CD14-positive monocyte (primary cell): ENCODE measurements at regions not wholly inside any gene's neighbourhood (a gene's known extent, or its start where the extent isn't known, plus 50 kb on each side); places are given as distances from the start of the nearest gene placed in this dataset.

ENCODE experiments used
- DNase-seq, 3 donors: peaks; one replicate each; pipeline ENCODE4 v3.0.0-alpha.2; 2011 to 2022
- H2AFZ ChIP-seq: 2 replicates; pipeline ENCODE4 v1.6.0; 2012; ENCODE audit warnings: mild to moderate bottlenecking, low read depth, low read length, inconsistent platforms; ENCODE audit not compliant: insufficient read depth, poor library complexity, severe bottlenecking
- H3K27ac ChIP-seq, 2 donors: 1 replicate in 1 of 2; 2 replicates in 1 of 2; pipeline ENCODE4 v1.5.1; 2012 to 2013; ENCODE audit warnings: low read length in 2 of 2, control low read depth in 1 of 2, inconsistent platforms in 1 of 2, low read depth in 1 of 2, mild to moderate bottlenecking in 1 of 2
- H3K27me3 ChIP-seq, 2 donors: one replicate each; pipeline versions ENCODE4 v1.6.0 to v1.6.1; 2011 to 2013; ENCODE audit warnings: low read length in 2 of 2; ENCODE audit not compliant: control insufficient read depth in 2 of 2, insufficient read depth in 2 of 2
- H3K36me3 ChIP-seq, 2 donors: replicated peaks in 1 of 2; 1 replicate in 1 of 2; 2 replicates in 1 of 2; pipeline versions ENCODE4 v1.5.1 to v1.6.1; 2012 to 2013; ENCODE audit warnings: low read length in 2 of 2, control low read depth in 1 of 2, inconsistent platforms in 1 of 2, mild to moderate bottlenecking in 1 of 2; ENCODE audit not compliant: insufficient read depth in 2 of 2, control insufficient read depth in 1 of 2
- H3K4me1 ChIP-seq, 2 donors: 1 replicate in 1 of 2; 2 replicates in 1 of 2; pipeline versions ENCODE4 v1.5.1 to v1.6.1; 2012 to 2013; ENCODE audit warnings: low read length in 2 of 2, control low read depth in 1 of 2, inconsistent platforms in 1 of 2, mild to moderate bottlenecking in 1 of 2, moderate library complexity in 1 of 2; ENCODE audit not compliant: insufficient read depth in 2 of 2, control insufficient read depth in 1 of 2
- H3K4me2 ChIP-seq: replicated peaks from 2 replicates; pipeline ENCODE3; 2012; ENCODE audit warnings: low read length, moderate library complexity, mild to moderate bottlenecking; ENCODE audit not compliant: poor library complexity, severe bottlenecking; ENCODE audit errors: extremely low read depth
- H3K4me3 ChIP-seq, 3 experiments: fragments of 200-600 bp in 1 of 3; sonication (generic) in 1 of 3; replicated peaks in 1 of 3; 1 replicate in 2 of 3; 2 replicates in 1 of 3; pipeline ENCODE4 v1.5.1; 2011 to 2013; ENCODE audit warnings: low read length in 3 of 3, mild to moderate bottlenecking in 3 of 3, control low read depth in 2 of 3, low read depth in 2 of 3, inconsistent platforms in 1 of 3, moderate library complexity in 1 of 3
- H3K79me2 ChIP-seq: 2 replicates; pipeline ENCODE4 v1.6.0; 2012; ENCODE audit warnings: mild to moderate bottlenecking, control low read depth, inconsistent platforms, low read length, moderate library complexity; ENCODE audit not compliant: insufficient read depth
- H3K9ac ChIP-seq: 2 replicates; pipeline ENCODE4 v1.6.0; 2017; ENCODE audit warnings: low read length, mild to moderate bottlenecking; ENCODE audit not compliant: insufficient read depth, poor library complexity, severe bottlenecking
- H3K9me3 ChIP-seq, 2 donors: replicated peaks in 1 of 2; 1 replicate in 1 of 2; 2 replicates in 1 of 2; pipeline versions ENCODE4 v1.5.1 to v1.6.1; 2012 to 2013; ENCODE audit warnings: low read length in 2 of 2, control low read depth in 1 of 2; ENCODE audit not compliant: control insufficient read depth in 1 of 2, insufficient read depth in 1 of 2
- H4K20me1 ChIP-seq: 2 replicates; pipeline ENCODE4 v1.6.0; 2012; ENCODE audit warnings: mild to moderate bottlenecking, low read length, control low read depth, moderate library complexity; ENCODE audit not compliant: insufficient read depth
- H3K27ac Mint-ChIP-seq, 7 donors: one replicate each; pipeline ENCODE4 v1.8.0; 2020; ENCODE audit warnings: mild to moderate bottlenecking in 7 of 7, mixed read lengths in 7 of 7, moderate library complexity in 6 of 7, inconsistent platforms in 2 of 7
- H3K27me3 Mint-ChIP-seq, 3 donors: one replicate each; pipeline ENCODE4 v1.8.0; 2021 to 2022; ENCODE audit warnings: low read depth in 3 of 3, mild to moderate bottlenecking in 3 of 3, mixed read lengths in 3 of 3, moderate library complexity in 3 of 3, inconsistent platforms in 1 of 3
- H3K36me3 Mint-ChIP-seq, 2 donors: one replicate each; pipeline ENCODE4 v1.8.0; 2020; ENCODE audit warnings: mixed read lengths in 2 of 2, inconsistent platforms in 1 of 2, mild to moderate bottlenecking in 1 of 2
- H3K4me1 Mint-ChIP-seq: one replicate; pipeline ENCODE4 v1.8.0; 2020; ENCODE audit warnings: mild to moderate bottlenecking, mixed read lengths
- H3K4me3 Mint-ChIP-seq, 2 donors: one replicate each; pipeline ENCODE4 v1.8.0; 2020; ENCODE audit warnings: mild to moderate bottlenecking in 2 of 2, mixed read lengths in 2 of 2, moderate library complexity in 1 of 2
- H3K9me3 Mint-ChIP-seq, 7 donors: one replicate each; pipeline ENCODE4 v1.8.0; 2020 to 2022; ENCODE audit warnings: mixed read lengths in 7 of 7, mild to moderate bottlenecking in 6 of 7, moderate library complexity in 6 of 7, inconsistent platforms in 2 of 7
- WGBS: methylation state at CpG from one replicate; pipeline ENCODE4 v1.1.5; 2013; ENCODE audit warnings: missing lambda C conversion rate; ENCODE audit not compliant: insufficient coverage; 5-methylcytosine and 5-hydroxymethylcytosine counted together
- intact Hi-C, 2 donors: fragments of 100-400 bp; cut with micrococcal nuclease; formaldehyde crosslinking; loops; one replicate each; pipeline versions ENCODE4 v1.15.0 to v1.15.1; 2023
- TF ChIP-seq, protein P1 (sequence below): fragments of 200-600 bp; IDR thresholded peaks from one replicate; pipeline ENCODE4 v1.8.0; 2022; ENCODE audit warnings: antibody characterized with exemption, mild to moderate bottlenecking

DNA sequence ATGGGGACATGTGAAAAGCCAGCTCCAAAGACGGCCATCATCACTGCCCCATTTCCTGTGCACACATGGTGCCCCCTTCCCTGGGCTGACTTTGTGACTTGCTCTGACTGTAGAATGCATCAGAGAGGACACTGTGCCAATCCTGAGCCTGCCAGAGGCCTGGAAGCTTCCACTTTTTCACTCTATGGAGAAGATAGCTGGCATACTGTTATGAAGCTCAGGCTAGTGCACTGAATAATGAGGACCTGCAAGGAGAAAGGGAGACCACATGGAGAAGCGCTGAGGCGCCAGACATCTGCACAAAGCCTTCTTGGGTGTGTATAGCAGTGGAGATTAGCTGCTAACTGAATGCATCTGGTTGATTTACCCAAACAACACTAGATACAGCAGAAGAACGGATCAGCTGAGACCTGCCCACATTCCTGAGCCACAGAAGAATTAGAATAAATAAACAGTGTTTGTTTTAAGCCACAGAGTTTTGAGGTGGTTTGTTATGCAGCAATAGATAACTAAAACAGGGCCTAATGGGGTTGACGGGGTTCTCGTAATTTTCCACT is 58.9 kb upstream of the C10orf90 start:
- no peaks in the 10 kb centered on the region for H3K4me1 Mint-ChIP-seq
- peaks cover 0 to 3% (median 0%) of the 10 kb centered on the region in 7 donors for H3K9me3 Mint-ChIP-seq
- no peaks in the 10 kb centered on the region for H3K36me3 Mint-ChIP-seq
- Histone ChIP-seq H3K27ac (no peak overlapping the region), H3K9me3 (no peaks in the 10 kb centered on the region), H3K4me3 (no peak overlapping the region), H3K36me3 (no peaks in the 10 kb centered on the region), H3K27me3 (no peaks in the 10 kb centered on the region), H3K9ac (no peak overlapping the region), H3K79me2 (no peaks in the 10 kb centered on the region), H2AFZ (no peak overlapping the region), H3K4me2 (no peak overlapping the region), H4K20me1 (no peaks in the 10 kb centered on the region), H3K4me1 (no peaks in the 10 kb centered on the region)
- H3K27me3 Mint-ChIP-seq, result peaks cover 0 to 2% (median 0%) of the 10 kb centered on the region in 3 donors
- intact Hi-C loops, result no loop called here
- DNase-seq, result no peak
- WGBS, result 100% methylated on average over 1 of the region's 6 CpGs
- no peak overlapping the region for H3K4me3 Mint-ChIP-seq
- no peak overlapping the region for H3K27ac Mint-ChIP-seq
- TF ChIP-seq, protein P1, sequence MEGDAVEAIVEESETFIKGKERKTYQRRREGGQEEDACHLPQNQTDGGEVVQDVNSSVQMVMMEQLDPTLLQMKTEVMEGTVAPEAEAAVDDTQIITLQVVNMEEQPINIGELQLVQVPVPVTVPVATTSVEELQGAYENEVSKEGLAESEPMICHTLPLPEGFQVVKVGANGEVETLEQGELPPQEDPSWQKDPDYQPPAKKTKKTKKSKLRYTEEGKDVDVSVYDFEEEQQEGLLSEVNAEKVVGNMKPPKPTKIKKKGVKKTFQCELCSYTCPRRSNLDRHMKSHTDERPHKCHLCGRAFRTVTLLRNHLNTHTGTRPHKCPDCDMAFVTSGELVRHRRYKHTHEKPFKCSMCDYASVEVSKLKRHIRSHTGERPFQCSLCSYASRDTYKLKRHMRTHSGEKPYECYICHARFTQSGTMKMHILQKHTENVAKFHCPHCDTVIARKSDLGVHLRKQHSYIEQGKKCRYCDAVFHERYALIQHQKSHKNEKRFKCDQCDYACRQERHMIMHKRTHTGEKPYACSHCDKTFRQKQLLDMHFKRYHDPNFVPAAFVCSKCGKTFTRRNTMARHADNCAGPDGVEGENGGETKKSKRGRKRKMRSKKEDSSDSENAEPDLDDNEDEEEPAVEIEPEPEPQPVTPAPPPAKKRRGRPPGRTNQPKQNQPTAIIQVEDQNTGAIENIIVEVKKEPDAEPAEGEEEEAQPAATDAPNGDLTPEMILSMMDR, result no peak

DNA sequence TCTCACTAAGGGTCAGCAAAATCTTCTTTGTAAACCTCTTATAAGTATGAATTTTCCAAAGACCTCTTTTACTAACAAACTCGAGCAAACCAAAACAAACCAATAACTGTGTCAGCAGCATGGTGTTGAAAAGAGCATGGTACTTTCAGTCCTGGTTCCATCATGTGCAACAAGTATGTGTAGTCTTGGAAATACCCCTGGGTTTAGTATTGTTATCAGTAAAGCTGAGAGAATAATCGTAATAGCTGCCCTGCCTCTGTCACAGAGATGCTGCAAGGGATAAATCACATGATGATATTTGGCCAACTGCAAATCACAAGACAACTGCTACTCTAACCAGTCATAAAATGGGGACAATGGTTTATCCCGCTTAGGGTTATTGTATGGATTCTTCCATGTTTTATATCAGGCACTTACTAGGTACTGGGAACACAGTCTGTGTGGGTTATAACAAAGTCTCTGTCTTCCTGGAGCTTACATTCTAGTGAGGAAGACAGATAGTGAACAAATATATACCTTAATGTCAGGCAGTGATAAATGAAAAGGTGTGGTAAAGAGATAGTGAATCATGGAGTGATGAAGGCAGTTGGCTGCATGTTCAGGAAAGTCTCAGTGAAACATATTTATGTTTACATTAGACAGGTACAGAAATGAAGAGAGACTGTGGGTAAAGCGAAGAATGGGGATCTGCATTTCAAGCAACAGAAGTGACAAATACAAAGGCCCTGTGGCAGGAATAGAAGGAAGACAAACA is 60.5 kb upstream of the C10orf90 start:
- peaks cover 0 to 2% (median 0%) of the 10 kb centered on the region in 3 donors for H3K27me3 Mint-ChIP-seq

More for the DNA sequence above, 60.5 kb upstream of the C10orf90 start:
- Histone ChIP-seq H3K4me1 (no peaks in the 10 kb centered on the region), H2AFZ (no peak overlapping the region), H3K9ac (no peak overlapping the region), H3K4me2 (no peak overlapping the region), H3K4me3 (no peak overlapping the region), H3K27me3 (no peaks in the 10 kb centered on the region), H3K27ac (no peak overlapping the region), H4K20me1 (no peaks in the 10 kb centered on the region), H3K9me3 (no peaks in the 10 kb centered on the region), H3K79me2 (no peaks in the 10 kb centered on the region), H3K36me3 (no peaks in the 10 kb centered on the region)
- H3K9me3 Mint-ChIP-seq, result peaks cover 0 to 1% (median 0%) of the 10 kb centered on the region in 7 donors
- intact Hi-C loops, result no loop called here
- WGBS, result 86% methylated on average over 1 of the region's 4 CpGs
- no peak for DNase-seq
- no peaks in the 10 kb centered on the region for H3K4me1 Mint-ChIP-seq
- no peak overlapping the region for H3K27ac Mint-ChIP-seq
- TF ChIP-seq, protein P1, result no peak
- no peaks in the 10 kb centered on the region for H3K36me3 Mint-ChIP-seq
- H3K4me3 Mint-ChIP-seq, result no peak overlapping the region
